H1 (cell line): ENCODE measurements at regions not wholly inside any gene's neighbourhood (a gene's known extent, or its start where the extent isn't known, plus 50 kb on each side); places are given as distances from the start of the nearest gene placed in this dataset.

Experiments
- CTCF ChIA-PET: fragments of 300-600 bp; sonication (Branson Sonifier 250); formaldehyde crosslinking; loops from one replicate; lab custom pipeline; 2021; ENCODE audit not compliant: partially characterized antibody; lab: Charles Lee
- POLR2A ChIA-PET: fragments of 300-600 bp; sonication (Branson Sonifier 250); formaldehyde crosslinking; loops from one replicate; lab custom pipeline; 2021; ENCODE audit warnings: inconsistent platforms; ENCODE audit not compliant: partially characterized antibody; lab: Charles Lee
- DNase-seq, 2 experiments: peaks; one replicate each; pipeline versions ENCODE4 v3.0.0 to v3.0.0-alpha.2; 2010 to 2022; ENCODE audit warnings: low spot score in 2 of 2, low read depth in 1 of 2, mixed read lengths in 1 of 2
- FAIRE-seq: peaks from 2 replicates; lab custom pipeline; 2011; peaks lifted over from hg19 to GRCh38; lab: Jason Lieb, UNC
- H2AFZ ChIP-seq: 2 replicates; pipeline ENCODE4 v1.8.1; 2012; ENCODE audit warnings: low read length, inconsistent platforms
- H2AK5ac ChIP-seq: 2 replicates; pipeline ENCODE4 v1.6.1; 2013; ENCODE audit warnings: low read depth, low read length
- H2BK120ac ChIP-seq: replicated peaks from 2 replicates; pipeline ENCODE3; 2013; ENCODE audit warnings: low read depth, low read length, inconsistent platforms
- H2BK12ac ChIP-seq: 2 replicates; pipeline ENCODE4 v1.6.1; 2013; ENCODE audit warnings: low read depth, low read length
- H2BK15ac ChIP-seq: 2 replicates; pipeline ENCODE4 v1.6.1; 2013; ENCODE audit warnings: low read length
- H2BK20ac ChIP-seq: 2 replicates; pipeline ENCODE4 v1.6.1; 2013; ENCODE audit warnings: low read length
- H2BK5ac ChIP-seq: 2 replicates; pipeline ENCODE4 v1.6.1; 2013; ENCODE audit warnings: low read depth, low read length
- H3K14ac ChIP-seq: 2 replicates; pipeline ENCODE4 v1.6.1; 2013; ENCODE audit warnings: inconsistent platforms; ENCODE audit not compliant: insufficient read length
- H3K18ac ChIP-seq: 2 replicates; pipeline ENCODE4 v1.6.1; 2013; ENCODE audit warnings: low read length; ENCODE audit errors: extremely low read depth
- H3K23ac ChIP-seq: 2 replicates; pipeline ENCODE4 v1.6.1; 2013; ENCODE audit warnings: inconsistent platforms; ENCODE audit not compliant: insufficient read length
- H3K23me2 ChIP-seq: 2 replicates; pipeline ENCODE4 v1.6.1; 2013; ENCODE audit warnings: low read depth, low read length
- H3K27ac ChIP-seq: 2 replicates; pipeline ENCODE4 v1.6.1; 2011; ENCODE audit warnings: low read depth, low read length, inconsistent platforms
- H3K27me3 ChIP-seq, 4 experiments: replicated peaks in 1 of 4; 1 replicate in 1 of 4; 2 replicates in 3 of 4; pipeline versions ENCODE4 v1.6.1 to v1.8.1; 2011 to 2013; ENCODE audit warnings: low read length in 3 of 4, mild to moderate bottlenecking in 3 of 4, inconsistent platforms in 2 of 4, mixed read lengths in 2 of 4, moderate library complexity in 1 of 4; ENCODE audit not compliant: control insufficient read depth in 3 of 4, insufficient read depth in 3 of 4; ENCODE audit errors: extremely low read depth in 1 of 4
- H3K36me3 ChIP-seq, 4 experiments: 2 replicates each; pipeline versions ENCODE4 v1.6.1 to v1.8.1; 2011 to 2013; ENCODE audit warnings: mild to moderate bottlenecking in 4 of 4, low read length in 3 of 4, moderate library complexity in 2 of 4, control low read depth in 1 of 4, inconsistent platforms in 1 of 4; ENCODE audit not compliant: insufficient read depth in 4 of 4, control insufficient read depth in 2 of 4
- H3K4ac ChIP-seq: replicated peaks from 2 replicates; pipeline ENCODE3; 2013; ENCODE audit warnings: low read length, low read depth, mixed read lengths, inconsistent platforms; ENCODE audit not compliant: insufficient read length
- H3K4me1 ChIP-seq, 4 experiments: replicated peaks in 1 of 4; 1 replicate in 1 of 4; 2 replicates in 3 of 4; pipeline versions ENCODE4 v1.6.1 to v1.8.1; 2011 to 2013; ENCODE audit warnings: low read length in 3 of 4, inconsistent platforms in 2 of 4, mixed read lengths in 1 of 4; ENCODE audit not compliant: insufficient read depth in 4 of 4, control insufficient read depth in 3 of 4
- H3K4me2 ChIP-seq, 2 experiments: 2 replicates each; pipeline versions ENCODE4 v1.6.1 to v1.8.1; 2011 to 2013; ENCODE audit warnings: low read depth in 2 of 2, low read length in 2 of 2, control low read depth in 1 of 2, inconsistent platforms in 1 of 2, mild to moderate bottlenecking in 1 of 2; ENCODE audit not compliant: insufficient read depth in 1 of 2
- H3K4me3 ChIP-seq, 4 experiments: fragments of 200-600, 300-600 bp in 1 of 4; sonication (generic), shearing (Covaris generic), sonication (Bioruptor Twin) in 1 of 4; 2 replicates each; pipeline versions ENCODE4 v1.5.1 to v1.8.1; 2011 to 2016; ENCODE audit warnings: low read length in 4 of 4, low read depth in 3 of 4, control low read depth in 2 of 4, inconsistent platforms in 2 of 4, mild to moderate bottlenecking in 2 of 4, mixed read lengths in 1 of 4, moderate library complexity in 1 of 4; ENCODE audit not compliant: insufficient read depth in 2 of 4; ENCODE audit errors: extremely low read depth in 1 of 4
- H3K56ac ChIP-seq: replicated peaks from 2 replicates; pipeline ENCODE3; 2013; ENCODE audit warnings: low read depth, mild to moderate bottlenecking, mixed read lengths, low read length, inconsistent platforms; ENCODE audit not compliant: insufficient read length
- H3K79me1 ChIP-seq: 2 replicates; pipeline ENCODE4 v1.6.1; 2013; ENCODE audit warnings: low read depth, low read length, control low read depth
- H3K79me2 ChIP-seq, 2 experiments: 2 replicates each; pipeline versions ENCODE4 v1.6.1 to v1.8.1; 2012 to 2013; ENCODE audit warnings: low read length in 2 of 2, mild to moderate bottlenecking in 2 of 2, inconsistent platforms in 1 of 2; ENCODE audit not compliant: insufficient read depth in 2 of 2, control insufficient read depth in 1 of 2
- H3K9ac ChIP-seq, 4 experiments: replicated peaks in 1 of 4; 1 replicate in 1 of 4; 2 replicates in 3 of 4; pipeline versions ENCODE4 v1.6.1 to v1.8.1; 2011 to 2013; ENCODE audit warnings: low read depth in 3 of 4, low read length in 3 of 4, control low read depth in 2 of 4, mild to moderate bottlenecking in 2 of 4, moderate library complexity in 2 of 4, inconsistent platforms in 1 of 4; ENCODE audit errors: extremely low read depth in 1 of 4
- H3K9me3 ChIP-seq, 2 experiments: 2 replicates each; pipeline versions ENCODE4 v1.6.1 to v1.8.1; 2012 to 2013; ENCODE audit warnings: mild to moderate bottlenecking in 2 of 2, moderate library complexity in 2 of 2, control low read depth in 1 of 2, inconsistent platforms in 1 of 2, low read depth in 1 of 2, low read length in 1 of 2, mixed read lengths in 1 of 2; ENCODE audit not compliant: insufficient read depth in 2 of 2
- H4K20me1 ChIP-seq, 2 experiments: replicated peaks in 1 of 2; 2 replicates each; pipeline versions ENCODE3 to v1.8.1; 2011 to 2013; ENCODE audit warnings: inconsistent platforms in 2 of 2, low read length in 2 of 2, mild to moderate bottlenecking in 1 of 2; ENCODE audit not compliant: insufficient read depth in 2 of 2, control insufficient read depth in 1 of 2
- H4K5ac ChIP-seq: 2 replicates; pipeline ENCODE4 v1.6.1; 2013; ENCODE audit warnings: low read length, low read depth, mixed read lengths, inconsistent platforms; ENCODE audit not compliant: insufficient read length
- H4K8ac ChIP-seq: 2 replicates; pipeline ENCODE4 v1.8.0; 2013; ENCODE audit warnings: mild to moderate bottlenecking, moderate library complexity, low read length, inconsistent platforms; ENCODE audit not compliant: insufficient read depth; ENCODE audit errors: extremely low read depth
- H4K91ac ChIP-seq: replicated peaks from 2 replicates; pipeline ENCODE3; 2013; ENCODE audit warnings: low read length, mixed read lengths, inconsistent platforms; ENCODE audit not compliant: insufficient read length
- ATF3 ChIP-seq: IDR thresholded peaks from 2 replicates; pipeline ENCODE4 v1.6.1; 2011; ENCODE audit warnings: low read depth, mild to moderate bottlenecking, low read length; ENCODE audit not compliant: insufficient read depth
- BRCA1 ChIP-seq: IDR thresholded peaks from 2 replicates; pipeline ENCODE4 v1.6.1; 2012; ENCODE audit warnings: low read depth, low read length, improper control_type of control experiment
- EP300 ChIP-seq, 2 experiments: IDR thresholded peaks; 1 replicate in 1 of 2; 2 replicates in 1 of 2; pipeline ENCODE4 v1.6.1; 2011 to 2012; ENCODE audit warnings: low read depth in 2 of 2, low read length in 2 of 2, mild to moderate bottlenecking in 2 of 2, borderline replicate concordance in 1 of 2, inconsistent platforms in 1 of 2, moderate library complexity in 1 of 2
- GTF2F1 ChIP-seq: IDR thresholded peaks from 2 replicates; pipeline ENCODE4 v1.6.1; 2012; ENCODE audit warnings: low read depth, low read length, improper control_type of control experiment, borderline replicate concordance
- KDM4A ChIP-seq: IDR thresholded peaks from one replicate; pipeline ENCODE4 v1.7.1; 2012; ENCODE audit warnings: low read depth, mild to moderate bottlenecking, moderate library complexity, low read length, inconsistent platforms; ENCODE audit not compliant: severe bottlenecking
- SIRT6 ChIP-seq: IDR thresholded peaks from one replicate; pipeline ENCODE4 v1.7.1; 2012; ENCODE audit warnings: low read length, inconsistent platforms
- WGBS, 2 experiments: shearing (Covaris generic) in 1 of 2; methylation state at CpG; one replicate each; pipeline versions ENCODE4 v1.1.6 to v1.1.7; 2013 to 2015; ENCODE audit warnings: low lambda C conversion rate in 2 of 2, mixed read lengths in 2 of 2, inconsistent platforms in 1 of 2, low coverage in 1 of 2, missing lambda C conversion rate in 1 of 2; ENCODE audit not compliant: insufficient replicate concordance in 2 of 2, insufficient coverage in 1 of 2, insufficient read length in 1 of 2; ENCODE audit errors: extremely low coverage in 1 of 2, missing lambda C conversion rate in 1 of 2; 5-methylcytosine and 5-hydroxymethylcytosine counted together
- TF ChIP-seq, protein P1 (sequence below): IDR thresholded peaks from 2 replicates; pipeline ENCODE4 v1.6.1; 2011; ENCODE audit warnings: low read length, improper control_type of control experiment

GRCh38 chr2:129798301-129798581 lies 181.2 kb upstream of the RAB6C start:
- Histone ChIP-seq H3K36me3 (no peaks in the 10 kb centered on the region), H3K18ac (no peak overlapping the region)
- no peak for TF ChIP-seq KDM4A
- no peak for TF ChIP-seq ATF3
- TF ChIP-seq EP300 (IDR thresholded peaks at IDR 0.05; ENCODE audit: borderline replicate concordance in 1 of 2, low read depth in 2 of 2, low read length in 2 of 2) = no peak
- TF ChIP-seq, protein P1, sequence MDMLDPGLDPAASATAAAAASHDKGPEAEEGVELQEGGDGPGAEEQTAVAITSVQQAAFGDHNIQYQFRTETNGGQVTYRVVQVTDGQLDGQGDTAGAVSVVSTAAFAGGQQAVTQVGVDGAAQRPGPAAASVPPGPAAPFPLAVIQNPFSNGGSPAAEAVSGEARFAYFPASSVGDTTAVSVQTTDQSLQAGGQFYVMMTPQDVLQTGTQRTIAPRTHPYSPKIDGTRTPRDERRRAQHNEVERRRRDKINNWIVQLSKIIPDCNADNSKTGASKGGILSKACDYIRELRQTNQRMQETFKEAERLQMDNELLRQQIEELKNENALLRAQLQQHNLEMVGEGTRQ = no peak
- no peak for TF ChIP-seq SIRT6
- TF ChIP-seq GTF2F1 = no peak
- TF ChIP-seq BRCA1 = no peak
- TF ChIP-seq, all 59 proteins: peak for 0
- WGBS, 2 experiments = 88% methylated on average over 9 of the region's 9 CpGs; no CpG with 5 or more reads in 1 of the 2 experiments
- Histone ChIP-seq H2BK5ac (no peak overlapping the region), H3K4me2 (no peak overlapping the region), H2BK20ac (no peak overlapping the region), H3K4me1 (peaks cover 0 to 10% (median 4%) of the 10 kb centered on the region in 4 experiments; a peak in 3 of 7 replicates), H3K14ac (no peak overlapping the region), H4K91ac (no peak overlapping the region), H3K56ac (no peak overlapping the region), H3K9me3 (no peaks in the 10 kb centered on the region), H4K8ac (no peak overlapping the region), H2AK5ac (no peak overlapping the region), H3K79me2 (no peaks in the 10 kb centered on the region), H3K4me3 (no peak overlapping the region), H3K4ac (no peak overlapping the region), H2BK120ac (no peak overlapping the region), H3K23ac (no peak overlapping the region), H2BK12ac (no peak overlapping the region), H3K27ac (no peak overlapping the region), H4K20me1 (no peaks in the 10 kb centered on the region), H3K23me2 (no peaks in the 10 kb centered on the region), H2BK15ac (no peak overlapping the region), H3K27me3 (no peaks in the 10 kb centered on the region), H3K9ac (no peak overlapping the region), H3K79me1 (no peaks in the 10 kb centered on the region), H2AFZ (no peak overlapping the region), H4K5ac (no peak overlapping the region)
- POLR2A ChIA-PET = no interaction called here
- FAIRE-seq (no peak), DNase-seq (no peak)
- CTCF ChIA-PET = interaction anchor here (1.2 kb wide), 1 partner anchor 12 kb away, joined by 3 read pairs; no protein-coding TSS in a partner anchor
